Ovary (tissue), 7 donors: ENCODE measurements at regions not wholly inside any gene's neighbourhood (a gene's known extent, or its start where the extent isn't known, plus 50 kb on each side); places are given as distances from the start of the nearest gene placed in this dataset.

Experiments used
- DNase-seq, 5 donors: peaks; one replicate each; pipeline ENCODE4 v3.0.0-alpha.2; 2019 to 2020
- H3K27ac ChIP-seq, 2 donors: fragments of 200-600 bp; one replicate each; pipeline versions ENCODE4 v1.5.1 to v1.8.0; 2019 to 2022
- H3K27me3 ChIP-seq: fragments of 200-600 bp; one replicate; pipeline ENCODE4 v1.8.0; 2022
- H3K36me3 ChIP-seq: fragments of 200-600 bp; sonication (generic); one replicate; pipeline ENCODE4 v1.5.1; 2019
- H3K4me1 ChIP-seq: one replicate; pipeline ENCODE4 v1.8.1; 2013; ENCODE audit warnings: mild to moderate bottlenecking, moderate library complexity; ENCODE audit not compliant: insufficient read depth
- H3K4me3 ChIP-seq: fragments of 200-600 bp; sonication (generic); one replicate; pipeline ENCODE4 v1.5.1; 2017
- H3K9me3 ChIP-seq, 2 donors: fragments of 200-600 bp in 1 of 2; sonication (generic) in 1 of 2; one replicate each; pipeline versions ENCODE4 v1.5.1 to v1.8.1; 2013 to 2019; ENCODE audit warnings: mild to moderate bottlenecking in 1 of 2, moderate library complexity in 1 of 2
- CTCF ChIP-seq, 3 donors: fragments of 450-650 bp in 2 of 3; fragments of 200-600 bp in 1 of 3; IDR thresholded peaks; one replicate each; pipeline versions ENCODE4 v1.5.1 to v1.8.0; 2016 to 2022; ENCODE audit warnings: antibody characterized with exemption in 3 of 3, mild to moderate bottlenecking in 1 of 3
- EP300 ChIP-seq: sonication (generic); formaldehyde crosslinking; IDR thresholded peaks from one replicate; pipeline ENCODE4 v1.6.1; 2017; ENCODE audit warnings: antibody characterized with exemption
- POLR2A ChIP-seq: fragments of 450-650 bp; IDR thresholded peaks from one replicate; pipeline ENCODE4 v1.6.1; 2017; ENCODE audit warnings: antibody characterized with exemption, mild to moderate bottlenecking, moderate library complexity
- WGBS, 3 donors: extraction: QIAGEN DNeasy Blood & Tissue Kit in 1 of 3; methylation state at CpG; one replicate each; pipeline versions ENCODE4 v1.1.5 to v1.1.7; 2013 to 2017; 5-methylcytosine and 5-hydroxymethylcytosine counted together
- intact Hi-C, 4 donors: fragments of 100-400 bp; cut with DNase I; formaldehyde crosslinking; loops; one replicate each; pipeline versions ENCODE4 v1.11.0 to v1.15.1; 2022 to 2023
- donor health status: DM: no; HTN: no; CAD: no; lungs with moderate emphysema.
- donor health status: DM: no; HTN: no; CAD: no.
- donor health status: Bipolar disorder and iron deficiency.
- donor health status: DM: no; HTN: no; CAD: no.
- donor health status: DM: yes; HTN: yes; CAD: no.

- no peak overlapping the region for H3K27ac ChIP-seq
- no peaks in the 10 kb centered on the region for H3K4me1 ChIP-seq
- TF ChIP-seq EP300 (no peak), CTCF (IDR thresholded peaks at IDR 0.05) (no peak), POLR2A (no peak)
- DNase-seq = no peak
- intact Hi-C loops = no loop called here
- no peaks in the 10 kb centered on the region for H3K27me3 ChIP-seq
- H3K36me3 ChIP-seq = no peaks in the 10 kb centered on the region
- no peak overlapping the region for H3K4me3 ChIP-seq
- H3K9me3 ChIP-seq = no peaks in the 10 kb centered on the region
These were observed 386.2 kb upstream of the FGF16 start for GRCh38 chrX:77061022-77061421.

- no peaks in the 10 kb centered on the region for H3K9me3 ChIP-seq
- WGBS, 3 donors = 42 to 54% (median 50%) methylated on average over 3 of the region's 3 CpGs
- no peak overlapping the region for H3K27ac ChIP-seq
- DNase-seq = no peak
- no peak overlapping the region for H3K4me3 ChIP-seq
- TF ChIP-seq EP300 = no peak
- no peak for TF ChIP-seq POLR2A
- no peak for TF ChIP-seq CTCF (IDR thresholded peaks at IDR 0.05)
- no peaks in the 10 kb centered on the region for H3K27me3 ChIP-seq
- intact Hi-C loops = no loop called here
- no peaks in the 10 kb centered on the region for H3K4me1 ChIP-seq
- no peaks in the 10 kb centered on the region for H3K36me3 ChIP-seq
These were observed 385.6 kb upstream of the FGF16 start for GRCh38 chrX:77061545-77061944.

DNA sequence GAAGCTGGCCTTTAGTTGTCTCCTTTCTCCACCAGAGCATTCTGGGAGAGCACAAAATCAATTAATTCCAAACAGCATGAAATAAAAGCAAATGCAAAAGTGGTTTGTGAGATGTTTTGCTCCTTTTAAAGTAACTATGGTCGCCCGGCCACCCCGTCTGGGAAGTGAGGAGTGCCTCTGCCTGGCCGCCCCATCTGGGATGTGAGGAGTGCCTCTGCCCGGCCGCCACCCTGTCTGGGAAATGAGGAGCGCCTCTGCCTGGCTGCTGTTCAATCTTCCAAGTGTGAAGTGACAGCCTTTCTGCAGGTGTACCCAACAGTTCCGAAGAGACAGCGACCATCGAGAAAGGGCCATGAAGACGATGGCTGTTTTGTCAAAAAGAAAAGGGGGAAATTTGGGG, 381.3 kb upstream of the FGF16 start:
- intact Hi-C loops = no loop called here
- TF ChIP-seq POLR2A (no peak), EP300 (no peak), CTCF (IDR thresholded peaks at IDR 0.05) (no peak)
- H3K9me3 ChIP-seq = no peaks in the 10 kb centered on the region
- no peak overlapping the region for H3K27ac ChIP-seq
- no peaks in the 10 kb centered on the region for H3K27me3 ChIP-seq
- DNase-seq = no peak
- no peak overlapping the region for H3K4me3 ChIP-seq
- H3K4me1 ChIP-seq = no peaks in the 10 kb centered on the region
- 67 to 76% (median 72%) methylated on average over 11 of the region's 11 CpGs for WGBS, 3 donors
- H3K36me3 ChIP-seq = no peaks in the 10 kb centered on the region

DNA sequence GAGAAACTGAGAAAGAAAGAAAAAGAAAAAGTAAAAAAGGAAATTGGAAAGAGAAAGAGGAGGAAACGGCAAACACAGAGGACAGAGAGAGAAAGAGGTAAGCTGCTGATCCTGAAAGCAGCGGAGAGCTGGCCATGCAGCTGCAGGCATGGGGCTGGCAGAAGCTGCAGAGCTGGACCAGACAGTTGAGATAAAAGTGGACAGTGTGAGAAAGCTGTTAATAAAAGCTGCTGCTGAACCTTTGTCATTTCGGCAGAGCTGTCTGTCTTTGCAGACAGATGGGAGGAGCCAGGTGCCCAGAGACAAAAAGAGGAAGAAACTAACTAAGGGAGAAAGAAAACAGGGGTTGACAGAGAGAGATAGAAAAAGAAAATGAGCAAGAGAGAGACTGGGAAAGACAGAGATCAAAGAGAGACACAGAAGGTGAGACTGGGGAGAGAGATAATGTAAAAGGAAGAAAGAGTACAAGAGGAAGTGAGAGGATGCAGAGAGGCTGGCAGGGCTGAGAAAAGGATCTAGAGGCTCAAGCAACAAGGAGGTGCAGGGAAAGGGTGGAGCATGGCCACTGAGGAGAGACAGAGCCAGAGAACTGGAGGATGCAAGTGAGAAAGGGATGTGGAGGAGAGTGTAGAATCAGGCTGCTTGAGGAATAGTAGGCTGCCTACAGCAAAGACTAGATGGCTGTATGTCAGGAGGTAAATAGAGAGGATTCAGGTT, 376.8 kb upstream of the FGF16 start:
- H3K27ac ChIP-seq = no peak overlapping the region
- H3K36me3 ChIP-seq = no peaks in the 10 kb centered on the region
- H3K27me3 ChIP-seq = no peaks in the 10 kb centered on the region
- H3K9me3 ChIP-seq = no peaks in the 10 kb centered on the region
- TF ChIP-seq CTCF (IDR thresholded peaks at IDR 0.05) (no peak), EP300 (no peak), POLR2A (no peak)
- no peak overlapping the region for H3K4me3 ChIP-seq
- no peaks in the 10 kb centered on the region for H3K4me1 ChIP-seq
- 24 to 34% (median 30%) methylated on average over 3 of the region's 3 CpGs for WGBS, 3 donors
- intact Hi-C loops = no loop called here
- no peak for DNase-seq
